Adrenal gland (tissue), 5 donors: ENCODE measurements at regions not wholly inside any gene's neighbourhood (a gene's known extent, or its start where the extent isn't known, plus 50 kb on each side); places are given as distances from the start of the nearest gene placed in this dataset.

Source experiments
- POLR2A ChIP-seq, 2 donors: fragments of 450-650 bp; IDR thresholded peaks; one replicate each; pipeline ENCODE4 v1.6.1; 2017; ENCODE audit warnings: antibody characterized with exemption in 2 of 2, mild to moderate bottlenecking in 2 of 2, moderate library complexity in 1 of 2
- TF ChIP-seq, protein P1 (sequence below), 6 experiments: fragments of 450-650 bp in 4 of 6; fragments of 200-600 bp in 2 of 6; sonication (generic) in 1 of 6; IDR thresholded peaks; 1 replicate in 5 of 6; 2 replicates in 1 of 6; pipeline versions ENCODE4 v1.5.1 to v1.8.0; 2016 to 2021; ENCODE audit warnings: antibody characterized with exemption in 6 of 6, mild to moderate bottlenecking in 2 of 6, moderate library complexity in 1 of 6
- donor health status: DM: no; HTN: no; CAD: no.

GRCh38 chr12:93058280-93058679, 129.2 kb upstream of the EEA1 start:
- TF ChIP-seq, protein P1, sequence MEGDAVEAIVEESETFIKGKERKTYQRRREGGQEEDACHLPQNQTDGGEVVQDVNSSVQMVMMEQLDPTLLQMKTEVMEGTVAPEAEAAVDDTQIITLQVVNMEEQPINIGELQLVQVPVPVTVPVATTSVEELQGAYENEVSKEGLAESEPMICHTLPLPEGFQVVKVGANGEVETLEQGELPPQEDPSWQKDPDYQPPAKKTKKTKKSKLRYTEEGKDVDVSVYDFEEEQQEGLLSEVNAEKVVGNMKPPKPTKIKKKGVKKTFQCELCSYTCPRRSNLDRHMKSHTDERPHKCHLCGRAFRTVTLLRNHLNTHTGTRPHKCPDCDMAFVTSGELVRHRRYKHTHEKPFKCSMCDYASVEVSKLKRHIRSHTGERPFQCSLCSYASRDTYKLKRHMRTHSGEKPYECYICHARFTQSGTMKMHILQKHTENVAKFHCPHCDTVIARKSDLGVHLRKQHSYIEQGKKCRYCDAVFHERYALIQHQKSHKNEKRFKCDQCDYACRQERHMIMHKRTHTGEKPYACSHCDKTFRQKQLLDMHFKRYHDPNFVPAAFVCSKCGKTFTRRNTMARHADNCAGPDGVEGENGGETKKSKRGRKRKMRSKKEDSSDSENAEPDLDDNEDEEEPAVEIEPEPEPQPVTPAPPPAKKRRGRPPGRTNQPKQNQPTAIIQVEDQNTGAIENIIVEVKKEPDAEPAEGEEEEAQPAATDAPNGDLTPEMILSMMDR (IDR thresholded peaks at IDR 0.05): no peak
- TF ChIP-seq POLR2A (IDR thresholded peaks at IDR 0.05): no peak
